ENCODE measurements at regions not wholly inside any gene's neighbourhood (a gene's known extent, or its start where the extent isn't known, plus 50 kb on each side); places are given as distances from the start of the nearest gene placed in this dataset.

DNA sequence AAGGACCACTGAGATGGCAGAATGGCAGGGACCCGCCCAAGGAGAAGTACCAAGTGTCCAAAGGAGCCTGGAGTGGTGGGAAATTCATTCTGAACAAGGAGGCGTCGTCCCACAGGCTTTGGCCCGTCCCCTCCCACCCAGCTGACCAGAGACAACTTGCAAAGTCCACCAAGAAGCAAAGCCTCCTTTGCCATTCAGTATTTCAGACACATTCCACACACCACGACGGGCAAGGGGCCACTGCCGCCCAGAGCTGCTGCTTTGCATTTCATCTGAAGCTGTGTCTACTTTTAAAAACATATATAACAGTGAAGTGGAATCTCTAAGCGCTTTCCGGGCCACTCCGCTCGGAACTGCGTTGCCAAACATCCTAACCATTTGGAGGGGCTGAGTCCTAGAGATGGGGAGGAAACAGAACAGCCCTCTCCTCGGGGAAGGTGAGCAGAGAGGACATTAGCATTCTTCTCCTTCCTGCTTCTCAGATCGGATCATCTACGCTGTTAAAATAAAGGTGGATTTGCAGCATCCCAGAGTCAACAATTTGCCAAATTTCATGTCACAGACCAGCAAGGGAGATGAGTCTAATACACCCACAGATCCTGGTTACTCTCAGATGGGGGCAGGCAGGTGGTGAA lies 89.0 kb upstream of the ZNF507 start:
- TF ChIP-seq, protein P1, sequence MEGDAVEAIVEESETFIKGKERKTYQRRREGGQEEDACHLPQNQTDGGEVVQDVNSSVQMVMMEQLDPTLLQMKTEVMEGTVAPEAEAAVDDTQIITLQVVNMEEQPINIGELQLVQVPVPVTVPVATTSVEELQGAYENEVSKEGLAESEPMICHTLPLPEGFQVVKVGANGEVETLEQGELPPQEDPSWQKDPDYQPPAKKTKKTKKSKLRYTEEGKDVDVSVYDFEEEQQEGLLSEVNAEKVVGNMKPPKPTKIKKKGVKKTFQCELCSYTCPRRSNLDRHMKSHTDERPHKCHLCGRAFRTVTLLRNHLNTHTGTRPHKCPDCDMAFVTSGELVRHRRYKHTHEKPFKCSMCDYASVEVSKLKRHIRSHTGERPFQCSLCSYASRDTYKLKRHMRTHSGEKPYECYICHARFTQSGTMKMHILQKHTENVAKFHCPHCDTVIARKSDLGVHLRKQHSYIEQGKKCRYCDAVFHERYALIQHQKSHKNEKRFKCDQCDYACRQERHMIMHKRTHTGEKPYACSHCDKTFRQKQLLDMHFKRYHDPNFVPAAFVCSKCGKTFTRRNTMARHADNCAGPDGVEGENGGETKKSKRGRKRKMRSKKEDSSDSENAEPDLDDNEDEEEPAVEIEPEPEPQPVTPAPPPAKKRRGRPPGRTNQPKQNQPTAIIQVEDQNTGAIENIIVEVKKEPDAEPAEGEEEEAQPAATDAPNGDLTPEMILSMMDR (IDR thresholded peaks at IDR 0.05; ENCODE audit: control extremely low read depth in 1 of 3, insufficient read depth in 1 of 3, low read depth in 1 of 3, low read length in 3 of 3) = no peak
- no peak for TF ChIP-seq RAD21 (IDR thresholded peaks at IDR 0.05 in 1 of 2, conservative IDR thresholded peaks at IDR 0.05 in 1 of 2; ENCODE audit: low read depth in 2 of 2, low read length in 2 of 2)
- TF ChIP-seq POLR2AphosphoS5 (IDR thresholded peaks at IDR 0.05; ENCODE audit: low read depth, low read length) = no peak
